NB4 (cell line): ENCODE measurements at regions not wholly inside any gene's neighbourhood (a gene's known extent, or its start where the extent isn't known, plus 50 kb on each side); places are given as distances from the start of the nearest gene placed in this dataset.

Source experiments
- CTCF ChIP-seq: IDR thresholded peaks from one replicate; pipeline ENCODE4 v1.5.1; 2012; ENCODE audit warnings: low read depth, low read length
- MAX ChIP-seq: IDR thresholded peaks from 2 replicates; pipeline ENCODE4 v1.6.1; 2011; ENCODE audit warnings: low read depth, low read length
- POLR2A ChIP-seq: IDR thresholded peaks from 2 replicates; pipeline ENCODE4 v1.6.1; 2011; ENCODE audit warnings: mild to moderate bottlenecking; ENCODE audit not compliant: insufficient read length; ENCODE audit errors: extremely low read depth

GRCh38 chr2:9760902-9761228 is 82.4 kb upstream of the TAF1B start:
- TF ChIP-seq CTCF, result no peak
- no peak for TF ChIP-seq POLR2A
- no peak for TF ChIP-seq MAX
